Ovary (tissue), 1 donor: ENCODE measurements at regions not wholly inside any gene's neighbourhood (a gene's known extent, or its start where the extent isn't known, plus 50 kb on each side); places are given as distances from the start of the nearest gene placed in this dataset.

Experiments used
- EP300 ChIP-seq: sonication (generic); formaldehyde crosslinking; IDR thresholded peaks from one replicate; pipeline ENCODE4 v1.6.1; 2017; ENCODE audit warnings: antibody characterized with exemption
- POLR2A ChIP-seq: fragments of 450-650 bp; IDR thresholded peaks from one replicate; pipeline ENCODE4 v1.6.1; 2017; ENCODE audit warnings: antibody characterized with exemption, mild to moderate bottlenecking, moderate library complexity

DNA sequence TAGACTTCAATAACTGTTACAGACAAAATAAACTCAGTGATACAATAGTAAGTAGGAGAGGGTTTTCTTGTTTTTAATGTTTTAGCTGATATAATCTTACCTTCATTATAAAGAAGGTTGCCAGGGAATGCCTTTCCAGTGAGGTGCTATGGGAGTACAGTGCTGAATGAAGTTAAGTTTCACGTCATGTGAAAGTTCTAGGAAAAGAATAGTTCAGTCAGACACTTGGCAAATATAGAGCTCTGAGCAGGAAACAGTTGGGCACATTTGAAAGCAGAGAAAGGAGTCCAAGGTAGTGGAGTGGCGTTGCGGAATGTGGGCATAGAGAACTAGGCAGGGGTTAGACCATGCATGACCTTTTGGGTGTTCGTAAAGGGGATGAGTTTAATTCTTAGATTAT is 88.6 kb upstream of the DCN start:
- TF ChIP-seq EP300, result no peak
- TF ChIP-seq POLR2A, result no peak
